GM10248 (cell line): ENCODE measurements at regions not wholly inside any gene's neighbourhood (a gene's known extent, or its start where the extent isn't known, plus 50 kb on each side); places are given as distances from the start of the nearest gene placed in this dataset.

Experiments used
- CTCF ChIA-PET: fragments of 300-600 bp; sonication (Branson Sonifier 250); formaldehyde crosslinking; extraction: SDS; loops from one replicate; lab custom pipeline; 2021; ENCODE audit warnings: antibody characterized with exemption; lab: Yijun Ruan, JAX
- POLR2A ChIA-PET: fragments of 350-650 bp; sonication (Branson Sonifier 250); formaldehyde crosslinking; extraction: SDS; loops from one replicate; lab custom pipeline; 2020; ENCODE audit warnings: antibody characterized with exemption; lab: Yijun Ruan, JAX
- DNase-seq: peaks from one replicate; pipeline ENCODE4 v3.0.0; 2012; ENCODE audit errors: extremely low spot score
- CTCF ChIP-seq: IDR thresholded peaks from 2 replicates; pipeline ENCODE4 v1.5.1; 2012; ENCODE audit warnings: mild to moderate bottlenecking, low read depth; ENCODE audit errors: extremely low read depth, missing control alignments, control extremely low read depth

- CTCF ChIA-PET = no interaction called here
- TF ChIP-seq CTCF = no peak
- POLR2A ChIA-PET = no interaction called here
- no peak for DNase-seq
Observed at GRCh38 chrX:106450405-106450804, 161.4 kb upstream of the RADX start.

DNA sequence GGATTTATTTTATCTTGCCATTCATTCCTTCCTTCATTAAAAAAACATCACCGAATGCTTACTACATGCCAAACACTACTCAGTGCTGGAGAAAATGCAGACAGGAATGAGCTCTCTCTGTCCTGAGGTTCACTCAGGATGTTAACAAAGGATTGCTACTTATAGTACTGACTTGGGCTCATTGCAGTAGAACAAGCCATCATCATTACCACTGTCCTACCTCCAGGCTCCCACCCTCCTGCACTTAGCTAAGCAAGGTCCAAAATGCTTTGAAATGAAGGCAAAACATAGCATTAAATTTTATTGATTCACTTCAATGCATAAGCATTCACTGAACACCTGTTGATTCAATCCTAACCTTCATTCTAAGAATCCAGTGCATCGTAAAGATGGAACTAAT lies 159.8 kb upstream of the RADX start:
- CTCF ChIA-PET = no interaction called here
- no peak for TF ChIP-seq CTCF
- POLR2A ChIA-PET = no interaction called here
- DNase-seq = no peak

- DNase-seq = no peak
- POLR2A ChIA-PET = no interaction called here
- no peak for TF ChIP-seq CTCF
- CTCF ChIA-PET = no interaction called here
Observed at GRCh38 chrX:106454991-106455390, 156.8 kb upstream of the RADX start.

- no peak for DNase-seq
- TF ChIP-seq CTCF = no peak
- POLR2A ChIA-PET = no interaction called here
- CTCF ChIA-PET = interaction anchor here (2.1 kb wide), 1 partner anchor 23 kb away, joined by 8 read pairs; no protein-coding TSS in a partner anchor
Observed at GRCh38 chrX:106457802-106458201, 154.0 kb upstream of the RADX start.

DNA sequence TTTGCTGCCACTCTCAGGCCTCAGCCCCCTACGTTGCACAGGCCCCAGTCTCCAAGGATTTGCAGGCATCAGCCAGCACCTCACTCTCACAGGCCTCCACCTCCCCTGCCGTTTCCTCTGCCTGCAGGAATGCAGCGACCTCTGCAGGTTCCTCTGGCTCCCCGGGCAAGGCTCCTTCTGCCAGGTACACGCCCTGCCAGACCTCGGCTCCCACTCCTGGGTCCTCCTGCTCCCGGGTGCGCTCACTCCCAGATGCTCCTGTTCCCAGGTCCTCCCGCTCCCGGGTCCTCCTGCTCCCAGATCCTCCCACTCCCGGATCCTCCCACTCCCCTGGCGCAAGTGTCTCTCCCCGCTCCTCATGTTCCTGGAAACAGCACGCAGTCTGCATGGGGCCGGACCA lies 144.4 kb upstream of the RADX start:
- ChIA-PET CTCF (no interaction called here), POLR2A (no interaction called here)
- TF ChIP-seq CTCF = no peak
- no peak for DNase-seq

- CTCF ChIA-PET = no interaction called here
Observed at GRCh38 chrX:106467943-106468342, 143.8 kb upstream of the RADX start.

More at GRCh38 chrX:106467943-106468342, 143.8 kb upstream of the RADX start:
- TF ChIP-seq CTCF = no peak
- DNase-seq = no peak
- POLR2A ChIA-PET = no interaction called here
